ENCODE measurements at regions not wholly inside any gene's neighbourhood (a gene's known extent, or its start where the extent isn't known, plus 50 kb on each side); places are given as distances from the start of the nearest gene placed in this dataset.

DNA sequence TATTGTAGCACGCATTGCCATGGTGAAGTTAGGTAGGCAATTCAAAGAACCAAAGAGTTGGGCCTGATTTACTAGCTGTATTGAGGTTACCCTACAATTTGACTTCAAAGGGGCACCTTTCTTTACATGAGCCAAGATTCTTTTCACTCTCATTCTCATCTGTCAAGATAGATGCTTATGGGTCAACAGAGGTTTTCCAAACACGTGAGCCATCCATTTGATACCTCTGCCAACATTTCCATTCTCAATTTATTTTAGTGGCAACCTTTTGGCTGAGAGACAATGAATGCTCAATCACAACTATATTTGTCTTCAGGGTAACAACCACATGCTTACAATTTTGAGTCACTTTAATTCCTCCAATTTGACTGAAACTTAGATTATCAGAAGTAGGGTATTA lies 370.6 kb upstream of the CDH20 start:
- H3K9me3 Mint-ChIP-seq (ENCODE audit: low read depth), result no peaks in the 10 kb centered on the region
- DNase-seq (ENCODE audit: low spot score, unreplicated experiment), result no peak
- H3K36me3 Mint-ChIP-seq (ENCODE audit: insufficient read depth), result no peaks in the 10 kb centered on the region
- H3K4me1 Mint-ChIP-seq (ENCODE audit: low read depth), result no peaks in the 10 kb centered on the region
- TF ChIP-seq, protein P1, sequence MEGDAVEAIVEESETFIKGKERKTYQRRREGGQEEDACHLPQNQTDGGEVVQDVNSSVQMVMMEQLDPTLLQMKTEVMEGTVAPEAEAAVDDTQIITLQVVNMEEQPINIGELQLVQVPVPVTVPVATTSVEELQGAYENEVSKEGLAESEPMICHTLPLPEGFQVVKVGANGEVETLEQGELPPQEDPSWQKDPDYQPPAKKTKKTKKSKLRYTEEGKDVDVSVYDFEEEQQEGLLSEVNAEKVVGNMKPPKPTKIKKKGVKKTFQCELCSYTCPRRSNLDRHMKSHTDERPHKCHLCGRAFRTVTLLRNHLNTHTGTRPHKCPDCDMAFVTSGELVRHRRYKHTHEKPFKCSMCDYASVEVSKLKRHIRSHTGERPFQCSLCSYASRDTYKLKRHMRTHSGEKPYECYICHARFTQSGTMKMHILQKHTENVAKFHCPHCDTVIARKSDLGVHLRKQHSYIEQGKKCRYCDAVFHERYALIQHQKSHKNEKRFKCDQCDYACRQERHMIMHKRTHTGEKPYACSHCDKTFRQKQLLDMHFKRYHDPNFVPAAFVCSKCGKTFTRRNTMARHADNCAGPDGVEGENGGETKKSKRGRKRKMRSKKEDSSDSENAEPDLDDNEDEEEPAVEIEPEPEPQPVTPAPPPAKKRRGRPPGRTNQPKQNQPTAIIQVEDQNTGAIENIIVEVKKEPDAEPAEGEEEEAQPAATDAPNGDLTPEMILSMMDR (IDR thresholded peaks at IDR 0.05; ENCODE audit: unreplicated experiment), result no peak
- no peak overlapping the region for H3K4me3 Mint-ChIP-seq (ENCODE audit: low read depth)
- H3K27me3 Mint-ChIP-seq, result no peaks in the 10 kb centered on the region
- no peak overlapping the region for H3K27ac Mint-ChIP-seq

DNA sequence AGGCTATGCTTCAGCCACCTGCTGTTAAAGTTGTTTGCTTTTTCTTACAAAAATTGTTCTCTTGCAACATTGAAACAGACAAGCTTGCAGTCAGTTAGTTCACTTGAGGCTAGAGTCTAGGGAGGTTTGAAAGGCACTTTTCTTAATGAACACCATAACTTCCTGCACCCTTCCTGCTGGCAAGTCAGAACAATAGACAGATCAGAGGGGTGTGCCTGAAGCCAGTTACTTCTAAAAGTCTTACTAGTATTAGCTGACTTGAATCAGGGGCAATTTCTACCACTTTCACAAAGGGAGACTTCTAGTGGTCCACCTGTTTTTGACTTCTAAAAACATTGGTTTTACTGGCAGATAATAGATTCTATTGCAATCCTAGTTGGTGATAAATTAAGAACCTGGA lies 367.4 kb upstream of the CDH20 start:
- H3K4me1 Mint-ChIP-seq (ENCODE audit: low read depth), result no peaks in the 10 kb centered on the region

GRCh38 chr18:60966876-60967275 lies 366.4 kb upstream of the CDH20 start:
- no peak overlapping the region for H3K27ac Mint-ChIP-seq
- H3K4me3 Mint-ChIP-seq (ENCODE audit: low read depth), result no peak overlapping the region
- H3K27me3 Mint-ChIP-seq, result no peaks in the 10 kb centered on the region
- H3K36me3 Mint-ChIP-seq (ENCODE audit: insufficient read depth), result no peaks in the 10 kb centered on the region
- TF ChIP-seq, protein P1 (IDR thresholded peaks at IDR 0.05; ENCODE audit: unreplicated experiment), result no peak
- H3K9me3 Mint-ChIP-seq (ENCODE audit: low read depth), result no peaks in the 10 kb centered on the region
- no peaks in the 10 kb centered on the region for H3K4me1 Mint-ChIP-seq (ENCODE audit: low read depth)
- DNase-seq (ENCODE audit: low spot score, unreplicated experiment), result no peak

More for the DNA sequence above, 367.4 kb upstream of the CDH20 start:
- H3K27me3 Mint-ChIP-seq, result no peaks in the 10 kb centered on the region
- TF ChIP-seq, protein P1 (IDR thresholded peaks at IDR 0.05; ENCODE audit: unreplicated experiment), result no peak
- H3K27ac Mint-ChIP-seq, result no peak overlapping the region
- H3K36me3 Mint-ChIP-seq (ENCODE audit: insufficient read depth), result no peaks in the 10 kb centered on the region
- DNase-seq (ENCODE audit: low spot score, unreplicated experiment), result no peak
- no peaks in the 10 kb centered on the region for H3K9me3 Mint-ChIP-seq (ENCODE audit: low read depth)
- no peak overlapping the region for H3K4me3 Mint-ChIP-seq (ENCODE audit: low read depth)

- TF ChIP-seq, protein P1 (IDR thresholded peaks at IDR 0.05; ENCODE audit: unreplicated experiment), result no peak
- no peak overlapping the region for H3K4me3 Mint-ChIP-seq (ENCODE audit: low read depth)
- H3K4me1 Mint-ChIP-seq (ENCODE audit: low read depth), result no peaks in the 10 kb centered on the region
- no peaks in the 10 kb centered on the region for H3K36me3 Mint-ChIP-seq (ENCODE audit: insufficient read depth)
- H3K27me3 Mint-ChIP-seq, result no peaks in the 10 kb centered on the region
- no peak overlapping the region for H3K27ac Mint-ChIP-seq
- DNase-seq (ENCODE audit: low spot score, unreplicated experiment), result no peak
- H3K9me3 Mint-ChIP-seq (ENCODE audit: low read depth), result no peaks in the 10 kb centered on the region
Measured at GRCh38 chr18:60975420-60975819, 357.8 kb upstream of the CDH20 start.

- Mint-ChIP-seq H3K36me3 (ENCODE audit: insufficient read depth) (no peaks in the 10 kb centered on the region), H3K27me3 (no peaks in the 10 kb centered on the region), H3K4me3 (ENCODE audit: low read depth) (no peak overlapping the region), H3K9me3 (ENCODE audit: low read depth) (no peaks in the 10 kb centered on the region), H3K27ac (no peak overlapping the region), H3K4me1 (ENCODE audit: low read depth) (no peaks in the 10 kb centered on the region)
- DNase-seq (ENCODE audit: low spot score, unreplicated experiment), result no peak
- TF ChIP-seq, protein P1 (IDR thresholded peaks at IDR 0.05; ENCODE audit: unreplicated experiment), result no peak
Measured at GRCh38 chr18:60976976-60977375, 356.3 kb upstream of the CDH20 start.
